GM19397 (cell line): ENCODE measurements at regions not wholly inside any gene's neighbourhood (a gene's known extent, or its start where the extent isn't known, plus 50 kb on each side); places are given as distances from the start of the nearest gene placed in this dataset.
"Not testable (repeated sequence)": the region's sequence is repeated elsewhere in the genome, so short reads cannot be mapped to it uniquely, and the experiment has no call there.

Source experiments
- ATAC-seq: cut with Tn5 transposase; IDR thresholded peaks from one replicate; pipeline ENCODE4 v1.9.1; 2021; ENCODE audit warnings: mild to moderate bottlenecking, moderate library complexity; ENCODE audit not compliant: unreplicated experiment

- ATAC-seq, result not testable (repeated sequence)
Measured at GRCh38 chrY:25973746-25974145, 351.8 kb downstream of the CDY1 start.

- ATAC-seq, result not testable (repeated sequence)
Measured at GRCh38 chrY:25987720-25988119, 365.8 kb downstream of the CDY1 start.

DNA sequence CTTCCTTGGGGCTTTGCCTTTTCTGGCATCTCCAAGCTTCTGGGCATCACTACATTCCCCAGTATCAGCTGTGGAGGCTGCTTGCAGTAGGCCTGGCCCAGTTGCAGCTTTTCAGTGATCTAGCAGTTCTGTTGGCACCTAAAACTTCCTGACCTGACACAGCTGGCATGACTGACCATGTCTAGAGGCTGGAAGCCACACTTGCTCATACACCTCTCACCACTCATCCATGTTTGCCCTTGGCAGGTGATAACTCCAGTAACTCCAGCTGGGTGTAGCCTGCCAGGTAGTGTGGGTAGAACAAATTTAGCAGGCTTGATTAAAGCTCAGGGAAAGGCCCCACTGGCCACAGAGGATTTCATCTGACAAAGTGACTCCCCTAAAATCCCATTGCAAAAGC, 377.9 kb downstream of the CDY1 start:
- not testable (repeated sequence) for ATAC-seq

DNA sequence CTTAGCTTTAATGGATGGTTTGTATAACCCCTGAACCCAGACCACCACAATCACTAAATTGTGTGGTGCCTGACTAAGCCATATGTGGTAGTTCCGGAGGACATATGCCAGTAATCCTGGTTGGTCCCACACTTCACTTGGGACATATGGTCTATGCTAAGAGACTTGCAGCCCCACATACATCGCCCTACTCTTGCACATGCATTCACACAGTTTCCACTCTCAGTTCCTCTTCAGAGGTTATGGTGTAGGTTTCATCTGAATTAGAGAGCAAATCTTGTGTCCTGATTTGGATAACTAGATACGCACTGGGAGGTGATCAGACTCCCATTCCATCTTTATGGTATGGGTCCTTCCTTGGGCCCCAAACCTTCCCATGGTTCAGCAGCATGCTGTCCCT, 425.4 kb downstream of the CDY1 start:
- not testable (repeated sequence) for ATAC-seq

DNA sequence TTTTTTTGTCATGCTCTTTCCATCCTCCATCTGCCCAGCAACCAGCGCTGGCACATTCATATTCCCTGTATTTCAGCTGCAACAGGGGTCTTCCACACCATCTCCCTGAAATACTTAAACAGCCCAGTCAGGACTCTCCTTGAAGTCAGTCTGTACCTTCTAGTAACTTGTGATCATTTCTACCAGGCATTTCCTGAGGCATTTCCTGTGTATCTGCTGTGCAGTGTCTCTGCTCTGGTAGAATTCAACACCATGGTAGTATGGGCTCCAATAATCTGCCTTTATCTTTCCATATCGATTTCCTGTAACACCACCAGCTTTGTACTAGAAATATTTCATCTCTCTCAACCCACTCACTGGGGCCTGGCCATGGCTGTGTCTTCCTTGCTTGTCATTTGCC, 436.0 kb downstream of the CDY1 start:
- not testable (repeated sequence) for ATAC-seq

- not testable (repeated sequence) for ATAC-seq
Measured at GRCh38 chrY:26059229-26059628, 437.3 kb downstream of the CDY1 start.

- ATAC-seq, result peak; percentile 48
Measured at GRCh38 chrY:26073167-26073566, 451.2 kb downstream of the CDY1 start.

DNA sequence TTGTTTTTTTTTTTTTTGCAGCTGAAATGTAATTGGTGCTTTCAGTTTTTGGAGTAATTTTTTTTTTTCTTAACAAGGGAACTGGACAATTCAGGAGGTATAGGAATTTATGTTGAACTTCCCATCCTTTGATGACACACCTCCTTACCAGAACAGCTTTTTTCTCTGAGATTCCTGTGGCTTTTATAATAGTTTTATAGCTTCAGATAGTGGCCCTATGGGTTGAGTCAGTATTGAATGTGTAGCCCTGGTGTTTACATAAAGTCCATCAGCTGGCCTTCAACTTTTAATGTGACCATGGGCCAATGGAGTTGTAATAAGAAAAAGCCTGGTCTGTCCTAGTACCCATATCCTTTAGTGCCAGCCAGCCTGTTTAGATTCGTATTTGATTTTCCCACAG, 457.5 kb downstream of the CDY1 start:
- not testable (repeated sequence) for ATAC-seq

- not testable (repeated sequence) for ATAC-seq
Measured at GRCh38 chrY:26081266-26081665, 459.3 kb downstream of the CDY1 start.

DNA sequence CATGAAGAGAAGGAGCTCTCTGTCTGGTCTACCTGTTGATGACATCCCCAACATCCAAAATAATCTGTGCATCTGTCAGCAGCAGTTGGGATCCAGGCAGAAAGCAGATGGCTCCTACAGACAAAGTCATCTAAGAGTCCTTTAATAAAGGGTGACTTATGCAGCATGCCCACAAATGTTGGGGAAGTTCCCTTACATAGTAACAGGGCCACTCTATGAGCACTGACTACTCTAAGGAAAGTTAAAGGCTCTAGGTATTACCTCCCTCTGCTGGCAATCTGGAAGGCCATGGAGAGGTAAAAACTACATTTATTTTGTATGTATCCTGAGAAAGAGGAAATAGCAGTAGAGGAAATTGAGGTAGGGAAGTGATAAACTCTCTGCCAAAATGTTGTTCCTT, 465.2 kb downstream of the CDY1 start:
- ATAC-seq, result not testable (repeated sequence)
